Osteocyte (in vitro differentiated cells): ENCODE measurements at regions not wholly inside any gene's neighbourhood (a gene's known extent, or its start where the extent isn't known, plus 50 kb on each side); places are given as distances from the start of the nearest gene placed in this dataset.

Experiments used
- DNase-seq: peaks from one replicate; pipeline ENCODE4 v3.0.0; 2021; ENCODE audit warnings: mixed read lengths; ENCODE audit not compliant: unreplicated experiment; ENCODE audit errors: extremely low spot score
- H3K27ac Mint-ChIP-seq: one replicate; pipeline ENCODE4 v1.8.0; 2021; ENCODE audit warnings: mild to moderate bottlenecking, mixed read lengths; ENCODE audit not compliant: unreplicated experiment
- H3K27me3 Mint-ChIP-seq: one replicate; pipeline ENCODE4 v1.8.0; 2021; ENCODE audit warnings: mixed read lengths; ENCODE audit not compliant: unreplicated experiment
- H3K36me3 Mint-ChIP-seq: one replicate; pipeline ENCODE4 v1.8.0; 2021; ENCODE audit warnings: mixed read lengths; ENCODE audit not compliant: unreplicated experiment
- H3K4me1 Mint-ChIP-seq: one replicate; pipeline ENCODE4 v1.8.0; 2021; ENCODE audit warnings: mixed read lengths; ENCODE audit not compliant: unreplicated experiment
- H3K4me3 Mint-ChIP-seq: one replicate; pipeline ENCODE4 v1.8.0; 2021; ENCODE audit warnings: mild to moderate bottlenecking, moderate library complexity, mixed read lengths; ENCODE audit not compliant: unreplicated experiment
- H3K9me3 Mint-ChIP-seq: one replicate; pipeline ENCODE4 v1.8.0; 2021; ENCODE audit warnings: mixed read lengths; ENCODE audit not compliant: unreplicated experiment
- CTCF ChIP-seq: fragments of 200-600 bp; sonication (generic); IDR thresholded peaks from 2 replicates; pipeline ENCODE4 v1.5.0; 2021; ENCODE audit warnings: antibody characterized with exemption, mild to moderate bottlenecking, moderate library complexity

- Mint-ChIP-seq H3K4me3 (no peak overlapping the region), H3K27ac (no peak overlapping the region), H3K9me3 (peaks cover 3% of the 10 kb centered on the region), H3K36me3 (no peaks in the 10 kb centered on the region), H3K4me1 (no peaks in the 10 kb centered on the region), H3K27me3 (peaks cover 8% of the 10 kb centered on the region)
- DNase-seq, result no peak
- TF ChIP-seq CTCF, result no peak
Observed at GRCh38 chrX:22922961-22923360, 76.8 kb upstream of the DDX53 start.

- DNase-seq, result no peak
- H3K4me3 Mint-ChIP-seq, result no peak overlapping the region
- H3K4me1 Mint-ChIP-seq, result no peaks in the 10 kb centered on the region
- peaks cover 3% of the 10 kb centered on the region for H3K27me3 Mint-ChIP-seq
- no peaks in the 10 kb centered on the region for H3K36me3 Mint-ChIP-seq
- H3K27ac Mint-ChIP-seq, result no peak overlapping the region
- TF ChIP-seq CTCF, result no peak
- no peaks in the 10 kb centered on the region for H3K9me3 Mint-ChIP-seq
Observed at GRCh38 chrX:22934640-22935039, 65.1 kb upstream of the DDX53 start.

GRCh38 chrX:22944945-22945344, 54.8 kb upstream of the DDX53 start:
- H3K27me3 Mint-ChIP-seq, result peaks cover 2% of the 10 kb centered on the region
- no peaks in the 10 kb centered on the region for H3K9me3 Mint-ChIP-seq
- H3K27ac Mint-ChIP-seq, result no peak overlapping the region
- no peak for TF ChIP-seq CTCF
- no peak for DNase-seq
- no peaks in the 10 kb centered on the region for H3K4me1 Mint-ChIP-seq
- no peaks in the 10 kb centered on the region for H3K36me3 Mint-ChIP-seq
- no peak overlapping the region for H3K4me3 Mint-ChIP-seq
